ENCODE measurements at regions not wholly inside any gene's neighbourhood (a gene's known extent, or its start where the extent isn't known, plus 50 kb on each side); places are given as distances from the start of the nearest gene placed in this dataset.

DNA sequence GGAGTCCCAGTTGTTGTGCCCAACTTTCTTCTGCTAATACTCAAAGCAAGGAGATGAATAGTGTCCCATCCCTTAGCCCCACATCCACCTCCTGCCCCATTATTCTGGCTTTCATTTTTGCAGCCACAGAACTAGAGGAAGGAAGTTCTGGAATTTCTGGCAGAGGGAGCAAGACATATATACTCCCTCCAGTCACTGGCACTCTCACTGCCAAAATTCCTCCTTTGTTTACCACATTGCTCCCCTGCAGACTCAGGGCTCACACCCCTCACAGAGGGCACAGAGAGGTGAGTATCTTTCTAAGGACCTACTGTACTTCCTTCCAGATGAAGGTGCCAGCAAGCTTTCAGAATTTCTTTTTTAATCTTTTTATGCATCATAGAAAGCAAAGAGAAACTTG, 168.0 kb upstream of the ID4 start:
- H3K9ac ChIP-seq (replicated peaks; ENCODE audit: extremely low read depth, insufficient read depth, low read length) = no peak overlapping the region
- intact Hi-C loops (cut with micrococcal nuclease) (no loop called here), dilution Hi-C loops (cut with MboI; ENCODE audit: extremely low pct_ligation_motif_present, low sequenced_read_pairs) (no loop called here)
- POLR2A ChIA-PET = no interaction called here
- no peaks in the 10 kb centered on the region for H3K9me1 ChIP-seq (replicated peaks; ENCODE audit: control insufficient read depth, extremely low read depth, insufficient read depth, low read length)
- no peak overlapping the region for H2AFZ ChIP-seq (ENCODE audit: low read depth, low read length)
- no peak for TF ChIP-seq MYC (IDR thresholded peaks at IDR 0.05; ENCODE audit: low read depth, low read length)
- TF ChIP-seq FOS (IDR thresholded peaks at IDR 0.05; ENCODE audit: borderline replicate concordance, insufficient read depth, low read length) = no peak
- no peak for TF ChIP-seq POLR2A (IDR thresholded peaks at IDR 0.05; ENCODE audit: low read depth, low read length)
- TF ChIP-seq GATA2 (IDR thresholded peaks at IDR 0.05; ENCODE audit: insufficient read depth, insufficient read length, low read depth, low read length) = no peak
- no peak for TF ChIP-seq JUN (IDR thresholded peaks at IDR 0.05; ENCODE audit: borderline replicate concordance, insufficient read depth, insufficient read length, low read depth)
- no peak for TF ChIP-seq POLR2AphosphoS5 (IDR thresholded peaks at IDR 0.05; ENCODE audit: insufficient read depth, low read depth, low read length)
- TF ChIP-seq EZH2 (IDR thresholded peaks at IDR 0.05; ENCODE audit: borderline replicate concordance, low read depth, low read length, severe bottlenecking) = no peak
- TF ChIP-seq, protein P1, sequence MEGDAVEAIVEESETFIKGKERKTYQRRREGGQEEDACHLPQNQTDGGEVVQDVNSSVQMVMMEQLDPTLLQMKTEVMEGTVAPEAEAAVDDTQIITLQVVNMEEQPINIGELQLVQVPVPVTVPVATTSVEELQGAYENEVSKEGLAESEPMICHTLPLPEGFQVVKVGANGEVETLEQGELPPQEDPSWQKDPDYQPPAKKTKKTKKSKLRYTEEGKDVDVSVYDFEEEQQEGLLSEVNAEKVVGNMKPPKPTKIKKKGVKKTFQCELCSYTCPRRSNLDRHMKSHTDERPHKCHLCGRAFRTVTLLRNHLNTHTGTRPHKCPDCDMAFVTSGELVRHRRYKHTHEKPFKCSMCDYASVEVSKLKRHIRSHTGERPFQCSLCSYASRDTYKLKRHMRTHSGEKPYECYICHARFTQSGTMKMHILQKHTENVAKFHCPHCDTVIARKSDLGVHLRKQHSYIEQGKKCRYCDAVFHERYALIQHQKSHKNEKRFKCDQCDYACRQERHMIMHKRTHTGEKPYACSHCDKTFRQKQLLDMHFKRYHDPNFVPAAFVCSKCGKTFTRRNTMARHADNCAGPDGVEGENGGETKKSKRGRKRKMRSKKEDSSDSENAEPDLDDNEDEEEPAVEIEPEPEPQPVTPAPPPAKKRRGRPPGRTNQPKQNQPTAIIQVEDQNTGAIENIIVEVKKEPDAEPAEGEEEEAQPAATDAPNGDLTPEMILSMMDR (IDR thresholded peaks at IDR 0.05; ENCODE audit: extremely low read depth in 1 of 2, insufficient read depth in 1 of 2, low read depth in 1 of 2, low read length in 2 of 2) = no peak
- TF ChIP-seq, protein P2, sequence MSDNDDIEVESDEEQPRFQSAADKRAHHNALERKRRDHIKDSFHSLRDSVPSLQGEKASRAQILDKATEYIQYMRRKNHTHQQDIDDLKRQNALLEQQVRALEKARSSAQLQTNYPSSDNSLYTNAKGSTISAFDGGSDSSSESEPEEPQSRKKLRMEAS (IDR thresholded peaks at IDR 0.05; ENCODE audit: insufficient read depth, insufficient read length) = no peak
- DNase-seq (ENCODE audit: low read depth, low spot score) (no peak), FAIRE-seq (no peak)
- CTCF ChIA-PET = no interaction called here
- no peaks in the 10 kb centered on the region for H3K36me3 ChIP-seq (ENCODE audit: control insufficient read depth in 2 of 2, extremely low read depth in 1 of 2, insufficient read depth in 2 of 2, low read length in 2 of 2)
- H3K27ac ChIP-seq (ENCODE audit: insufficient read depth, low read depth, low read length) = no peak overlapping the region
- H3K4me3 ChIP-seq (replicated peaks in 1 of 3; ENCODE audit: insufficient read depth in 1 of 3, low read depth in 1 of 3, low read length in 3 of 3) = no peak overlapping the region
- no peaks in the 10 kb centered on the region for H3K4me1 ChIP-seq (ENCODE audit: control insufficient read depth, extremely low read depth, insufficient read depth, low read length)
- BruUV-seq (replicated peaks) = no TSS peak
- H3K79me2 ChIP-seq (ENCODE audit: control insufficient read depth, insufficient read depth, low read length) = no peaks in the 10 kb centered on the region
- no peaks in the 10 kb centered on the region for H3K9me3 ChIP-seq (replicated peaks; ENCODE audit: control insufficient read depth, insufficient read depth, low read length)
- H4K20me1 ChIP-seq (replicated peaks; ENCODE audit: control insufficient read depth, extremely low read depth, insufficient read depth, low read length) = no peaks in the 10 kb centered on the region
- no peaks in the 10 kb centered on the region for H3K27me3 ChIP-seq (ENCODE audit: control insufficient read depth in 2 of 2, insufficient read depth in 2 of 2, low read length in 2 of 2)
- H3K4me2 ChIP-seq (ENCODE audit: insufficient read depth, low read length) = no peak overlapping the region

Measured in endothelial cell of umbilical vein (primary cell).